ENCODE measurements at regions not wholly inside any gene's neighbourhood (a gene's known extent, or its start where the extent isn't known, plus 50 kb on each side); places are given as distances from the start of the nearest gene placed in this dataset.

GRCh38 chr17:54738496-54738895 is 162.2 kb upstream of the TOM1L1 start:
- TF ChIP-seq CTCF (IDR thresholded peaks at IDR 0.05) (no peak), POLR2A (IDR thresholded peaks at IDR 0.05) (no peak)

Measured in uterus (tissue), 2 donors.